Suppressor macrophage treated with lipopolysaccharide for 1 hour (primary cell): ENCODE measurements at regions not wholly inside any gene's neighbourhood (a gene's known extent, or its start where the extent isn't known, plus 50 kb on each side); places are given as distances from the start of the nearest gene placed in this dataset.
A peak's percentile ranks its signal among the peaks of the same experiment; 100 is the strongest.

Experiments used
- DNase-seq, 3 donors: peaks; one replicate each; pipeline ENCODE4 v3.0.0-alpha.2; 2020 to 2022

GRCh38 chrX:110432091-110432905 lies 73.7 kb downstream of the RTL9 start:
- DNase-seq, result no peak

GRCh38 chrX:110432906-110433215 lies 74.2 kb downstream of the RTL9 start:
- no peak for DNase-seq

GRCh38 chrX:110435196-110435595 lies 76.5 kb downstream of the RTL9 start:
- DNase-seq, result no peak

GRCh38 chrX:110436523-110436922 lies 77.9 kb downstream of the RTL9 start:
- DNase-seq, result no peak

- DNase-seq, result no peak
These were observed 79.0 kb downstream of the RTL9 start for GRCh38 chrX:110437686-110438085.

GRCh38 chrX:110440016-110440805 lies 81.6 kb downstream of the RTL9 start:
- peak in 2 of 3 donors; percentile 2 to 3 for DNase-seq

- DNase-seq, result peak in 2 of 3 donors; percentile 18 to 30
These were observed 84.0 kb downstream of the RTL9 start for GRCh38 chrX:110442635-110443034.

GRCh38 chrX:110444996-110445395 lies 86.3 kb downstream of the RTL9 start:
- DNase-seq, result no peak

- no peak for DNase-seq
These were observed 89.8 kb downstream of the RTL9 start for GRCh38 chrX:110448459-110448858.

GRCh38 chrX:110449312-110449711 lies 90.7 kb downstream of the RTL9 start:
- no peak for DNase-seq

GRCh38 chrX:110450050-110450449 lies 91.4 kb downstream of the RTL9 start:
- DNase-seq, result peak; percentile 60 to 69 (median 62)

- DNase-seq, result no peak
These were observed 95.7 kb downstream of the RTL9 start for GRCh38 chrX:110454336-110454735.

- no peak for DNase-seq
These were observed 104.3 kb downstream of the RTL9 start for GRCh38 chrX:110462957-110463356.

GRCh38 chrX:110466790-110467189 lies 108.1 kb downstream of the RTL9 start:
- DNase-seq, result no peak

GRCh38 chrX:110472265-110472664 lies 113.6 kb downstream of the RTL9 start:
- DNase-seq, result no peak

GRCh38 chrX:110477593-110478228 lies 119.1 kb downstream of the RTL9 start:
- DNase-seq, result peak in 1 of 3 donors; percentile 0

- DNase-seq, result no peak
These were observed 133.4 kb downstream of the RTL9 start for GRCh38 chrX:110491846-110492620.

GRCh38 chrX:110504947-110505346 lies 146.3 kb downstream of the RTL9 start:
- no peak for DNase-seq

GRCh38 chrX:110509755-110510532 lies 151.3 kb downstream of the RTL9 start:
- no peak for DNase-seq

GRCh38 chrX:110511238-110511637 lies 152.6 kb downstream of the RTL9 start:
- DNase-seq, result no peak

- no peak for DNase-seq
These were observed 153.7 kb downstream of the RTL9 start for GRCh38 chrX:110512341-110512740.

- DNase-seq, result no peak
These were observed 155.9 kb downstream of the RTL9 start for GRCh38 chrX:110514509-110514908.
